Mesodermal cell (in vitro differentiated cells): ENCODE measurements at regions not wholly inside any gene's neighbourhood (a gene's known extent, or its start where the extent isn't known, plus 50 kb on each side); places are given as distances from the start of the nearest gene placed in this dataset.
A peak's percentile ranks its signal among the peaks of the same experiment; 100 is the strongest.

Source experiments
- H3K27ac ChIP-seq: 2 replicates; pipeline ENCODE4 v1.7.0; 2013; ENCODE audit warnings: mild to moderate bottlenecking, low read depth, low read length, moderate library complexity; ENCODE audit not compliant: severe bottlenecking
- H3K36me3 ChIP-seq: 2 replicates; pipeline ENCODE4 v1.7.1; 2013; ENCODE audit warnings: mild to moderate bottlenecking, low read length, moderate library complexity; ENCODE audit not compliant: control insufficient read depth, insufficient read depth
- H3K4me1 ChIP-seq: one replicate; pipeline ENCODE4 v1.7.1; 2013; ENCODE audit warnings: mild to moderate bottlenecking, low read length; ENCODE audit not compliant: insufficient read depth, control insufficient read depth, poor library complexity, severe bottlenecking
- H3K4me3 ChIP-seq: 2 replicates; pipeline ENCODE4 v1.7.0; 2013; ENCODE audit warnings: low read length, control low read depth, mild to moderate bottlenecking; ENCODE audit not compliant: insufficient read depth, poor library complexity, severe bottlenecking; ENCODE audit errors: extremely low read depth
- H3K9me3 ChIP-seq: 2 replicates; pipeline ENCODE4 v1.7.1; 2013; ENCODE audit warnings: mild to moderate bottlenecking, low read length, moderate library complexity; ENCODE audit not compliant: control insufficient read depth
- WGBS, 2 experiments: methylation state at CpG; one replicate each; pipeline ENCODE4 v1.1.5; 2013; ENCODE audit warnings: missing lambda C conversion rate in 2 of 2; ENCODE audit not compliant: insufficient coverage in 2 of 2; 5-methylcytosine and 5-hydroxymethylcytosine counted together

GRCh38 chr7:137081321-137082093 is 213.1 kb downstream of the CHRM2 start:
- Histone ChIP-seq H3K27ac (no peak overlapping the region), H3K9me3 (no peaks in the 10 kb centered on the region), H3K4me3 (no peak overlapping the region), H3K4me1 (no peaks in the 10 kb centered on the region), H3K36me3 (no peaks in the 10 kb centered on the region)
- WGBS, 2 experiments: 71 to 100% methylated on average over 1 of the region's 2 CpGs

GRCh38 chr7:137080516-137081203 is 212.2 kb downstream of the CHRM2 start:
- WGBS, 2 experiments: 74 to 82% methylated on average over 4 of the region's 5 CpGs
- no peaks in the 10 kb centered on the region for H3K4me1 ChIP-seq
- H3K4me3 ChIP-seq: no peak overlapping the region
- H3K27ac ChIP-seq: no peak overlapping the region
- no peaks in the 10 kb centered on the region for H3K36me3 ChIP-seq
- H3K9me3 ChIP-seq: no peaks in the 10 kb centered on the region

- H3K36me3 ChIP-seq: no peaks in the 10 kb centered on the region
- H3K27ac ChIP-seq: no peak overlapping the region
- no peak overlapping the region for H3K4me3 ChIP-seq
- 100% methylated on average over 1 of the region's 2 CpGs; no CpG with 5 or more reads in 1 of the 2 experiments for WGBS, 2 experiments
- H3K4me1 ChIP-seq: peaks cover 2% of the 10 kb centered on the region
- no peaks in the 10 kb centered on the region for H3K9me3 ChIP-seq
Measured at GRCh38 chr7:137078781-137079180, 210.3 kb downstream of the CHRM2 start.

- Histone ChIP-seq H3K27ac (no peak overlapping the region), H3K4me1 (peaks cover 6% of the 10 kb centered on the region)
- WGBS, 2 experiments: 100% methylated on average over 2 of the region's 2 CpGs; no CpG with 5 or more reads in 1 of the 2 experiments
Measured at GRCh38 chr7:137074391-137075030, 206.1 kb downstream of the CHRM2 start.

GRCh38 chr7:137073571-137074325 is 205.3 kb downstream of the CHRM2 start:
- H3K4me3 ChIP-seq: no peak overlapping the region
- H3K27ac ChIP-seq: peak overlapping the region; percentile 25
- WGBS, 2 experiments: no CpG with 5 or more reads among the region's 3 CpGs
- H3K9me3 ChIP-seq: no peaks in the 10 kb centered on the region
- no peaks in the 10 kb centered on the region for H3K36me3 ChIP-seq
- peaks cover 6% of the 10 kb centered on the region for H3K4me1 ChIP-seq

More at GRCh38 chr7:137074391-137075030, 206.1 kb downstream of the CHRM2 start:
- Histone ChIP-seq H3K36me3 (no peaks in the 10 kb centered on the region), H3K4me3 (no peak overlapping the region), H3K9me3 (no peaks in the 10 kb centered on the region)
